ENCODE measurements at regions not wholly inside any gene's neighbourhood (a gene's known extent, or its start where the extent isn't known, plus 50 kb on each side); places are given as distances from the start of the nearest gene placed in this dataset.

DNA sequence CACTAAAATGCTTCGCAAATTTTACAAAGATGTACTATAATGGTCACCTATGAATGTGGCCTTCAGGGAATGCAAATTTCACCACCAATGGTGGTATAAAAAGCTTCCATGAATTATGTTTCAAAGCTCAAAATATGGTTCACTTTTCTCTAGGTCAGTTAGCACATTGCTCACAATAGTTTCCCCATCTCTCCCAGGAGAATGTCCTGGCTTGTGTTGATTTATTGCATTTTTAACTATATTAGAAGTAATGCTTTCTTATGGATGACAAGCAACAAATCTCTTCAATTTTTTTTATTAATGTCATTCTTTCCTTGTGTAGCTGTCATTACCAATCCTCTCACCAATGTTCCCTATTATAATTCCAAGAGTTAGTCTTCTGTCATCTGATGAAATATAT, 621.2 kb downstream of the TBC1D4 start:
- ChIA-PET POLR2A (no interaction called here), CTCF (no interaction called here)
- Histone ChIP-seq H3K36me3 (ENCODE audit: control insufficient read depth in 2 of 2, extremely low read depth in 1 of 2, insufficient read depth in 1 of 2, low read length in 1 of 2) (no peaks in the 10 kb centered on the region), H3K27me3 (replicated peaks in 1 of 2; ENCODE audit: control insufficient read depth in 2 of 2, extremely low read depth in 1 of 2, insufficient read depth in 2 of 2, low read length in 1 of 2) (no peaks in the 10 kb centered on the region), H3K4me3 (ENCODE audit: control insufficient read depth in 1 of 2, extremely low read depth in 1 of 2, low read length in 1 of 2) (no peak overlapping the region), H3K9me3 (no peaks in the 10 kb centered on the region), H3K4me1 (ENCODE audit: control insufficient read depth in 1 of 2, extremely low read depth in 1 of 2, insufficient read depth in 2 of 2, low read length in 2 of 2) (no peaks in the 10 kb centered on the region), H3K27ac (ENCODE audit: low read length) (no peak overlapping the region)
- Mint-ChIP-seq H3K9me3 (peaks cover 0 to 9% (median 6%) of the 10 kb centered on the region in 3 donors), H3K4me1 (no peaks in the 10 kb centered on the region), H3K4me3 (no peak overlapping the region), H3K36me3 (no peaks in the 10 kb centered on the region), H3K27ac (no peak overlapping the region), H3K27me3 (peaks cover 4 to 10% of the 10 kb centered on the region in 2 donors)
- 100% methylated on average over 1 of the region's 1 CpG for WGBS (ENCODE audit: insufficient coverage)
- DNase-seq (no peak), ATAC-seq (replicated peaks in 1 of 4) (no peak)

DNA sequence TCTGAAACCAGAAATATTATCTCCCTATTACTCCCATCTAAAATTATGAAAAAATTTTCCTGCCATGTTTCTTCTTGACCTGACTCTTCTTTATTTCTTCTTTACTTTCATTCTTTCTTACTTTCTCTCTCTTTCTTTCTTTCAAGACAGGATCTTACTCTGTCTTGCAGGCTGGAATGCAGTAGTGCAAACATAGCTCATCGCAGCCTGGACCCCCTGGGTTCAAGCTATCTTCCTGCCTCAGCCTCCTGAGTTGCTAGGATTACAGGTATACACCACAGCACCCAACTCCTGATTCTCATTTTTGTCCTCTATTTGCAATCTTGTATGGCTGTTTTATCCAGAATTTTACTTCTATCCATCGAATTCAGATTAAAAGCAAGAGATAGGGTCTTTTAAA, 631.1 kb downstream of the TBC1D4 start:
- Mint-ChIP-seq H3K9me3 (peaks cover 0 to 8% (median 4%) of the 10 kb centered on the region in 3 donors), H3K36me3 (no peaks in the 10 kb centered on the region), H3K4me3 (no peak overlapping the region), H3K27ac (no peak overlapping the region), H3K27me3 (peaks cover 0 to 6% of the 10 kb centered on the region in 2 donors), H3K4me1 (no peaks in the 10 kb centered on the region)
- H3K9me3 ChIP-seq, result no peaks in the 10 kb centered on the region
- no peaks in the 10 kb centered on the region for H3K4me1 ChIP-seq (ENCODE audit: control insufficient read depth in 1 of 2, extremely low read depth in 1 of 2, insufficient read depth in 2 of 2, low read length in 2 of 2)
- no peaks in the 10 kb centered on the region for H3K36me3 ChIP-seq (ENCODE audit: control insufficient read depth in 2 of 2, extremely low read depth in 1 of 2, insufficient read depth in 1 of 2, low read length in 1 of 2)
- DNase-seq, result no peak
- ChIA-PET CTCF (interaction anchor here in 1 of 2 donors (0.6 kb wide), 2 partner anchors 143 to 1565 kb away, joined by 3 to 6 read pairs; no protein-coding TSS in a partner anchor), POLR2A (no interaction called here)
- WGBS (ENCODE audit: insufficient coverage), result 45% methylated on average over 2 of the region's 2 CpGs
- H3K27ac ChIP-seq (ENCODE audit: low read length), result no peak overlapping the region
- ATAC-seq (replicated peaks in 1 of 4), result no peak
- no peak overlapping the region for H3K4me3 ChIP-seq (ENCODE audit: control insufficient read depth in 1 of 2, extremely low read depth in 1 of 2, low read length in 1 of 2)
- peaks cover 0 to 3% of the 10 kb centered on the region in 2 experiments for H3K27me3 ChIP-seq (replicated peaks in 1 of 2; ENCODE audit: control insufficient read depth in 2 of 2, extremely low read depth in 1 of 2, insufficient read depth in 2 of 2, low read length in 1 of 2)

DNA sequence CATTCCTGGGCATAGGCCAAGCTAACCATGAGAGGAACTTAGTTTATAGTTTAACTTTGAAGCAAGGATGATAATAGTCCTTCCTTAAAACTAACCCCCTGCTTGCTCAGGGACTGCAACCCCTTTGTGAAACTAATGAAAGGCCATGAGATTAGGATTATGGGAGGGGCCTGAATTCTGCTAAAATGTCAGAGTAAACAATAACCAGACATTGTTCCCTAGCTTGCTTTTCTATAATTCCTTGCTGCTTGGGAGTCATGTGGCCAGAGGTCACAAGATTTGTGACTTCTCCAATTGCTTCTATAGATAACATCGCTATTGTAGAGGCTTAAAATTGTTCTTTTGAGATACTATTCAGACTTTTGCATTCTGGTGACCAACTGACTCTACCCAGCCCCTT, 634.0 kb downstream of the TBC1D4 start:
- DNase-seq, result no peak
- no peak for ATAC-seq (replicated peaks in 1 of 4)
- no peak overlapping the region for H3K4me3 ChIP-seq (ENCODE audit: control insufficient read depth in 1 of 2, extremely low read depth in 1 of 2, low read length in 1 of 2)
- no peaks in the 10 kb centered on the region for H3K36me3 ChIP-seq (ENCODE audit: control insufficient read depth in 2 of 2, extremely low read depth in 1 of 2, insufficient read depth in 1 of 2, low read length in 1 of 2)
- ChIA-PET POLR2A (interaction anchor here in 1 of 2 donors (0.5 kb wide), 1 partner anchor 1110 kb away, joined by 3 read pairs; no protein-coding TSS in a partner anchor), CTCF (no interaction called here)
- H3K27ac ChIP-seq (ENCODE audit: low read length), result no peak overlapping the region
- peaks cover 0 to 3% of the 10 kb centered on the region in 2 experiments for H3K27me3 ChIP-seq (replicated peaks in 1 of 2; ENCODE audit: control insufficient read depth in 2 of 2, extremely low read depth in 1 of 2, insufficient read depth in 2 of 2, low read length in 1 of 2)
- Mint-ChIP-seq H3K27ac (no peak overlapping the region), H3K4me1 (no peaks in the 10 kb centered on the region), H3K27me3 (peaks cover 7 to 12% of the 10 kb centered on the region in 2 donors), H3K4me3 (no peak overlapping the region), H3K36me3 (no peaks in the 10 kb centered on the region), H3K9me3 (peaks cover 0 to 5% (median 4%) of the 10 kb centered on the region in 3 donors)
- no peaks in the 10 kb centered on the region for H3K9me3 ChIP-seq
- H3K4me1 ChIP-seq (ENCODE audit: control insufficient read depth in 1 of 2, extremely low read depth in 1 of 2, insufficient read depth in 2 of 2, low read length in 2 of 2), result no peaks in the 10 kb centered on the region
- WGBS (ENCODE audit: insufficient coverage), result no CpG with 5 or more reads among the region's 1 CpG

DNA sequence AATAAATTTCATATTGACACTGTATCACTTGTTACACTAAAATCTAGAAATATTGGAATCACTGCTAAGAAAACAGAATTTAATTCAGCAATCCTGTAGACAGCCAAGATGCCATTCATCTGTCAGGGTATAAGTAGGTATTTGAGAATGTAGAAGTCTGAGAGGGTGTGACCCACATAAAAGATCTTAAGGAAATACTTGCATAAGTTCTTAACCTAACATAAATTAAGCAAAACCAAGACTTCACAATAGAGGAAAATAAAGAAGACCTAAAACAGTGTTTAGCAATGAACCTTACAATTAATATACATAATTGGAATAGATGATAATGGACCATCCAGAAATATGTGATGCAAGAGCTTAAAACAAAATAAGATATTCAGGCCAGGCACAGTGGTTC, 636.2 kb downstream of the TBC1D4 start:
- ChIA-PET CTCF (no interaction called here), POLR2A (no interaction called here)
- DNase-seq, result no peak
- H3K27ac Mint-ChIP-seq, result no peak overlapping the region
- ATAC-seq (replicated peaks in 1 of 4), result no peak
- no peaks in the 10 kb centered on the region for H3K4me1 Mint-ChIP-seq
- H3K4me3 ChIP-seq (ENCODE audit: control insufficient read depth in 1 of 2, extremely low read depth in 1 of 2, low read length in 1 of 2), result no peak overlapping the region
- H3K9me3 Mint-ChIP-seq, result peaks cover 4 to 5% (median 4%) of the 10 kb centered on the region in 3 donors
- H3K27ac ChIP-seq (ENCODE audit: low read length), result no peak overlapping the region
- peaks cover 9 to 16% of the 10 kb centered on the region in 2 donors for H3K27me3 Mint-ChIP-seq
- H3K27me3 ChIP-seq (replicated peaks in 1 of 2; ENCODE audit: control insufficient read depth in 2 of 2, extremely low read depth in 1 of 2, insufficient read depth in 2 of 2, low read length in 1 of 2), result peaks cover 0 to 3% of the 10 kb centered on the region in 2 experiments
- no peaks in the 10 kb centered on the region for H3K36me3 ChIP-seq (ENCODE audit: control insufficient read depth in 2 of 2, extremely low read depth in 1 of 2, insufficient read depth in 1 of 2, low read length in 1 of 2)
- H3K36me3 Mint-ChIP-seq, result no peaks in the 10 kb centered on the region
- no peaks in the 10 kb centered on the region for H3K9me3 ChIP-seq
- H3K4me1 ChIP-seq (ENCODE audit: control insufficient read depth in 1 of 2, extremely low read depth in 1 of 2, insufficient read depth in 2 of 2, low read length in 2 of 2), result no peaks in the 10 kb centered on the region
- H3K4me3 Mint-ChIP-seq, result no peak overlapping the region

DNA sequence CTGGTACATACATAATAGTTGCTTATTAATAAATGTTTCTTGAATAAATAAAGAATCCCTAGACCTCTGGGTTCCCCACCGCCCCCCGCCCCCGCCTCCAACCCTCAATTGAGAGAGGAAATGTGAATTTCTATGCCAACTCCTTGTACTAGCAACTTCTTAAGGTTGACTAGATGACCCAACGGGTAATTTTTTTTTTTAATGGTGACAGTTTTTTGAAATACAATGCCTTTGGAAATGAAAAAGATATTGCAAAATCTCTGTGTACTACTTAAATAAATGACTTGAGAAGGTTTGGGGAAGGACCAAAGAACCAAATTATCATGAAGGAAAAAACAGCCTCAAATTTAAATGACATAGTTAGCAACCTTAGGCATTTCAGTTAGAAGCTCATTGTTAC, 640.3 kb downstream of the TBC1D4 start:
- no CpG with 5 or more reads among the region's 4 CpGs for WGBS (ENCODE audit: insufficient coverage)
- POLR2A ChIA-PET, result no interaction called here

DNA sequence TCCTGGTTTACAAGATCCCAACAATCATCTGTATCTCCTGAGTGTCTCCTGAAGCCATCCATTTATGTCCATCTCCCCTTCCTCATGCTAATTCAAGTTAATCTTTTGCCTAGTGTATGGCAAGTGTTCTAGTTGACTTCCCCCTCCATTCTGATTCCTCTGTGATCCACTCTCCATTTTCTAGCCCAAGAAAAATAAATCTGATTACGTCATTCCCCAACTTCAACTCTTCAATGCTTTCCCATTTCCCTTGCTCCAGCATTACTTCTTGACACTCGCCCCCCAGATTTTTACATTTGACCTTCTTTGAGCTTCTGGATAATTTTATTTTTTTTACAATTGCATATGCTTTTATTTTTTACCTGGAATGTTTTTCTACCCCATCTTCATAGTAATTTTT, 640.8 kb downstream of the TBC1D4 start:
- no peak overlapping the region for H3K27ac ChIP-seq (ENCODE audit: low read length)
- WGBS (ENCODE audit: insufficient coverage), result 60% methylated on average over 1 of the region's 2 CpGs
- ChIA-PET CTCF (interaction anchor here (0.5 to 0.6 kb wide), 2 partner anchors 893 to 1004 kb away, joined by 3 read pairs; no protein-coding TSS in a partner anchor), POLR2A (no interaction called here)
- no peak overlapping the region for H3K4me3 Mint-ChIP-seq
- ATAC-seq (replicated peaks in 1 of 4) (no peak), DNase-seq (no peak)
- H3K36me3 ChIP-seq (ENCODE audit: control insufficient read depth in 2 of 2, extremely low read depth in 1 of 2, insufficient read depth in 1 of 2, low read length in 1 of 2), result no peaks in the 10 kb centered on the region
- H3K4me1 ChIP-seq (ENCODE audit: control insufficient read depth in 1 of 2, extremely low read depth in 1 of 2, insufficient read depth in 2 of 2, low read length in 2 of 2), result no peaks in the 10 kb centered on the region
- H3K4me1 Mint-ChIP-seq, result no peaks in the 10 kb centered on the region
- no peaks in the 10 kb centered on the region for H3K9me3 ChIP-seq
- no peak overlapping the region for H3K4me3 ChIP-seq (ENCODE audit: control insufficient read depth in 1 of 2, extremely low read depth in 1 of 2, low read length in 1 of 2)
- no peaks in the 10 kb centered on the region for H3K36me3 Mint-ChIP-seq
- peaks cover 9 to 16% of the 10 kb centered on the region in 2 donors for H3K27me3 Mint-ChIP-seq
- H3K27ac Mint-ChIP-seq, result no peak overlapping the region
- H3K27me3 ChIP-seq (replicated peaks in 1 of 2; ENCODE audit: control insufficient read depth in 2 of 2, extremely low read depth in 1 of 2, insufficient read depth in 2 of 2, low read length in 1 of 2), result peaks cover 0 to 1% of the 10 kb centered on the region in 2 experiments
- H3K9me3 Mint-ChIP-seq, result peaks cover 0 to 6% (median 0%) of the 10 kb centered on the region in 3 donors

More for the DNA sequence above, 640.3 kb downstream of the TBC1D4 start:
- Histone ChIP-seq H3K9me3 (no peaks in the 10 kb centered on the region), H3K4me1 (ENCODE audit: control insufficient read depth in 1 of 2, extremely low read depth in 1 of 2, insufficient read depth in 2 of 2, low read length in 2 of 2) (no peaks in the 10 kb centered on the region), H3K27me3 (replicated peaks in 1 of 2; ENCODE audit: control insufficient read depth in 2 of 2, extremely low read depth in 1 of 2, insufficient read depth in 2 of 2, low read length in 1 of 2) (peaks cover 0 to 3% of the 10 kb centered on the region in 2 experiments), H3K4me3 (ENCODE audit: control insufficient read depth in 1 of 2, extremely low read depth in 1 of 2, low read length in 1 of 2) (no peak overlapping the region), H3K27ac (ENCODE audit: low read length) (no peak overlapping the region), H3K36me3 (ENCODE audit: control insufficient read depth in 2 of 2, extremely low read depth in 1 of 2, insufficient read depth in 1 of 2, low read length in 1 of 2) (no peaks in the 10 kb centered on the region)
- no peak overlapping the region for H3K4me3 Mint-ChIP-seq
- H3K36me3 Mint-ChIP-seq, result no peaks in the 10 kb centered on the region
- no peaks in the 10 kb centered on the region for H3K4me1 Mint-ChIP-seq
- H3K27ac Mint-ChIP-seq, result no peak overlapping the region
- H3K27me3 Mint-ChIP-seq, result peaks cover 9 to 16% of the 10 kb centered on the region in 2 donors
- DNase-seq, result no peak
- H3K9me3 Mint-ChIP-seq, result peaks cover 0 to 6% (median 0%) of the 10 kb centered on the region in 3 donors
- ATAC-seq (replicated peaks in 1 of 4), result no peak
- CTCF ChIA-PET, result interaction anchor here in 1 of 2 donors (0.6 kb wide), 1 partner anchor 894 kb away, joined by 3 read pairs; no protein-coding TSS in a partner anchor

DNA sequence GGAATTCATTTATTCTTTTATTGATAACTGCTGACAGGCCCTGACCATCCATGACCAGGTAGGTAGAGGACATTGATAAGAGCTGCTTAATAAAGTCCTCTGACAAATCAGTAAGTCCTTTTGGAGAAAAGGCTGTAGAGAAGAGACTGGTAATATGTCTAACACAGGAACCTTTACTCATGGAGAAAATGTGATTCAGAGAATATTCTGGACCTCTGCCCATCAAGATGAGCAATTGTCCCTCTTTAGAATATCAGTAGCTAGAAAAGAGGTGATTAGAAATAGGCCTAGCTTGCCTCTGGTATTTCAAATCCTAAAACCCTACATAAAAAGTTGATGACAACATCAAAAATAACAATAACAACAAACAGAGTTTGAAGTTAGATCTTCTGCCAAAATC, 642.3 kb downstream of the TBC1D4 start:
- Histone ChIP-seq H3K27ac (ENCODE audit: low read length) (no peak overlapping the region), H3K4me1 (ENCODE audit: control insufficient read depth in 1 of 2, extremely low read depth in 1 of 2, insufficient read depth in 2 of 2, low read length in 2 of 2) (no peaks in the 10 kb centered on the region), H3K27me3 (replicated peaks in 1 of 2; ENCODE audit: control insufficient read depth in 2 of 2, extremely low read depth in 1 of 2, insufficient read depth in 2 of 2, low read length in 1 of 2) (no peaks in the 10 kb centered on the region), H3K9me3 (no peaks in the 10 kb centered on the region), H3K4me3 (ENCODE audit: control insufficient read depth in 1 of 2, extremely low read depth in 1 of 2, low read length in 1 of 2) (no peak overlapping the region), H3K36me3 (ENCODE audit: control insufficient read depth in 2 of 2, extremely low read depth in 1 of 2, insufficient read depth in 1 of 2, low read length in 1 of 2) (no peaks in the 10 kb centered on the region)
- Mint-ChIP-seq H3K4me3 (no peak overlapping the region), H3K27me3 (peaks cover 9 to 11% of the 10 kb centered on the region in 2 donors), H3K36me3 (no peaks in the 10 kb centered on the region), H3K4me1 (no peaks in the 10 kb centered on the region), H3K9me3 (peaks cover 0 to 6% (median 0%) of the 10 kb centered on the region in 3 donors), H3K27ac (no peak overlapping the region)
- POLR2A ChIA-PET, result no interaction called here
- no peak for DNase-seq
- CTCF ChIA-PET, result no interaction called here
- no peak for ATAC-seq (replicated peaks in 1 of 4)
